Limb (tissue), 2 donors: ENCODE measurements at regions not wholly inside any gene's neighbourhood (a gene's known extent, or its start where the extent isn't known, plus 50 kb on each side); places are given as distances from the start of the nearest gene placed in this dataset.

Experiments
- DNase-seq, 2 donors: peaks; one replicate each; pipeline ENCODE4 v3.0.0-alpha.2; 2016; ENCODE audit errors: extremely low spot score in 2 of 2

GRCh38 chr12:130017591-130018449 is 114.0 kb upstream of the TMEM132D start:
- DNase-seq: peak; percentile 66 to 67

DNA sequence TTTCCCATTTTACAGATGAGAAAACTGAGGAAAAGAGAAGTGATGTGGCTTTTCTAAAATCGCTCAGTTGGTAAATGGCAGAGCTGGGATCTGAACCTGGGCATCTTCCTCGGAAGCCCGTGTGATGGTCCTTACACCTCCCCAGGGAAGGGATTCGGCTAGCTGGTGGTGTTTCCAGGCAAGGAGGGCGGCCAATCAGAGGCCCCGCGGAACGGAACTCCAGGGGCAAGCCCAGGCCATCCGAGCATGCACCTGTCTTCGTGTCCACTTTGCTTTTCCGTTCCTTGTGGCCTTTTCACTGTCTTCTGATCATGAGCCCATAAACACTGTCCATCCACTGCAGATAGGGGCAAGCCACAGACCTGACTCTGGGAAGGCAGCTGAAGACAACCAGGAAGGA is 114.8 kb upstream of the TMEM132D start:
- no peak for DNase-seq

DNA sequence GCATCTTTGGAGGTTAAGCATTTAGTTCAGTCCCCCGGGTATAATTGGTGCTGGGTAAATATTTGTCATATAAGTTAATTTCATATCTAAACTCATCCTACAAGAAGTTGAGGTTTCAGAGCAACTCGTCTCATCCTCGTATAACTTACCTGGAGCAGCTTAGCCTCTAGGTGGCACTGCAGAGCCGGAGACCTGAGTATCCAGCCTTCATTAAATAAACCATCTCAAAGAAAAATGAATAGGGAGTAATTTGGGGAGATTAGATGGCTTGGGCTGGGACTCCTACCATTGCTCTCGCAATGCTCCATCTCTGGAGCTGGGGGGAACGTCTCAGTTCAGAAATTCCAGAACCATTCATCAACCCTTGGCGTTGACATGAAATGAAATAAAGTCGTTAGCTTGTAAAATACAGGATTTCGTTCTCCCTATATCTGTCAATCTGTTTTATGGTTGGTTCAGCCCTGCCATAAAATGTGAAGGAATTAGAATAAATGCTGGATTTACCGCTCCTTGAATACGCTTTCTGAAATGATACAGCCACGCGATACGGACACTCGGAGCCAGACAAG is 122.9 kb upstream of the TMEM132D start:
- peak in 1 of 2 donors; percentile 57 for DNase-seq

DNA sequence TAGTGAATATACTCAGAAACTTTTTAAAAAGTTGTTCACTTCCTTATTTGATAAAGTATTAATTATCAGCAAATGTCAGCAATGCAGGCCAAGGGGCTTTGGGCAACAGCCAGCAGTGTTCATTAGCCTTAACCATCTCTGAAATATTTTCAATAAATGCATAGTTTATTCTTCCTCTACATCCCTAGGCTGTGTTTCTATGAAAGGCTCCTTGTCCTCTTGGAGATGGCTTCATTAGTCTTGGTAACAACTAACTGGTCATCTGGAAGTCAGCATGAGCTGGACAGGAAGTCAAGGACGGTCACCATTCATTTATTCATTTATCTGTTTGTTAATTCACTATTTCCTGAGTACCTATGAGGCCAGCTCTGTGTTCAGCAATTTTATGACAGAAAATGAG is 124.0 kb upstream of the TMEM132D start:
- no peak for DNase-seq

GRCh38 chr12:130029151-130029550 is 125.3 kb upstream of the TMEM132D start:
- no peak for DNase-seq

- DNase-seq: no peak
Measured at GRCh38 chr12:130031041-130031440, 127.2 kb upstream of the TMEM132D start.

- peak; percentile 18 to 79 for DNase-seq
Measured at GRCh38 chr12:130031571-130032189, 127.9 kb upstream of the TMEM132D start.

DNA sequence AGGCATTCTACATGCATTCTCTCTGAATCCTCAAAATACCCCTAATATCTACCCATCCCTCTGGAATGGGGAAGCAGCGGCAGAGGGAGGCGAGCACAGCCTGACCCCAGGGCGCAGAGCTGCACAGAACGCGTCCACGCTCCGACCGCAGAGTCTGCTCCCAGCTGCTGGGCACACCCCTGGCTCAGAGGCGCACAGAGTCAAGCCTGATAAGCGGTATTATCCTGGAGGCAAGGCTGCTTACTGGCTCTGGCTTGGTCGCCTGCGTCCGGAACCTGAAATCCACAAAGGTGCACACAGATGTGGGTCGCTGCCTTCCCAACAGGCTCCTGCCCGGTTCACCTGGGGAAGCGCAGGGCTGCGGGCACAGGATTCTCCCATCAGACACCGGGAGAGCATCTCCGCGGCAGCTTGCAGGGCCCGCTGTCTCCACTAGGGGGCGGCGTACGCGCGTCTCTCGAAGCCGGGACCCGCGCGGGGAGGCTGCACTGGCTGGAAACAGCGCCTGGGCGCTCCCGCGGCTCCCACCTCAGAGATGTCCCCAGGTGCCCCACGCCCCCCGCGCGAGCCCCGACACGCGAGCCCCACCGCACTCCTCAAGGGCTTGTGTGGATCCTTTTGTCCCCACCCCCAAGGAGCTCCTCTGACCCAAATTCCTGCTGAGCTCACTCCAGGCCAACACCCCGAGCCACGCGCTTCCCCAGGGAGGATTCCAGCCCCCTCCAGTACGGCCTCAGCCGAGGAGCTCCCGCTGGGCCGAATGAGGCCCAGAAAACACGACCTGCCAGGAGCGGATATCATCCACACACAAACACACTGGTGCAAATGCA is 120.1 kb upstream of the FZD10 start:
- peak; percentile 18 to 90 for DNase-seq

- no peak for DNase-seq
Measured at GRCh38 chr12:130043685-130044406, 118.4 kb upstream of the FZD10 start.

GRCh38 chr12:130044991-130045621 is 117.2 kb upstream of the FZD10 start:
- DNase-seq: no peak

DNA sequence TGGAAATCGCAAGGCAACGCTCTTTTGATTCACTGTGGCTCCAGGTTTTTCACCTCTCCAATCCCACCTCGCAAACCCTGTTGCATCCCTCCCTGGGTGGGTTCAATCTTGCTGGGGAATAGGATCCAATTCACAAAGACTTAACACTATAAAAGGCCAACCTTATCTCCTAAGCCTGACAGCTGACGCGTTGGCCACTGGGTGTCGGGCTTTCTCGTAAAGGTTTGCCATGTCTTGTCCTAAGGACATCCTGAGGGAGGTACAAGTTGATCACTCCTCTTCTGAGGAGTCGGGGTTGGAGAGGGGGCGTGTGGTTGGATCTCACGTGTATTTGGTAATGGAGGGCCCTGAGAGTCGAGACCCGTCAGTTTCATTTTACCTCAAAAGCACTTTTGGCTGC is 112.6 kb upstream of the FZD10 start:
- DNase-seq: no peak

- DNase-seq: no peak
Measured at GRCh38 chr12:130051900-130052299, 110.4 kb upstream of the FZD10 start.

DNA sequence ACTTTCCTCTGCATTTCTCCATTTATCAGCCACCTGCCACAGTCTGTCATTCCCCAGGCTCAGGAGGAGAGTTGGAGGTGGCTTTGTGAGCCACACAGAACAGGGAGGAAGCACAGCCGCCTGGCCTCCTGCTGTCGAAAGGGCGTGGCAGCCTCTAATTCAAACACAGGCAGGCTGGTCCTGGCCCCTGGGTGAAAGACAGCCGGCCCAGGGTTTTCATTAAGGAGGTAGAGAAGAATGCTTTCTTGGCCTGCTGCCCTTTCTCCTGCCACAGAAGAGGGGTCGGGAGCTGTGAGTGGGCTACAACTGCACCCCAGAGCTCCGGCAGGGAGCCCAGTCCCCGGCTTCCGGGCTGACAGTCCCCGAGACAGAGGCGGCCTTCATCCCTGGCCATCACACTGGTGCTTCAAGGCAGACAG is 108.6 kb upstream of the FZD10 start:
- peak; percentile 27 to 55 for DNase-seq

GRCh38 chr12:130054803-130055202 is 107.5 kb upstream of the FZD10 start:
- no peak for DNase-seq

DNA sequence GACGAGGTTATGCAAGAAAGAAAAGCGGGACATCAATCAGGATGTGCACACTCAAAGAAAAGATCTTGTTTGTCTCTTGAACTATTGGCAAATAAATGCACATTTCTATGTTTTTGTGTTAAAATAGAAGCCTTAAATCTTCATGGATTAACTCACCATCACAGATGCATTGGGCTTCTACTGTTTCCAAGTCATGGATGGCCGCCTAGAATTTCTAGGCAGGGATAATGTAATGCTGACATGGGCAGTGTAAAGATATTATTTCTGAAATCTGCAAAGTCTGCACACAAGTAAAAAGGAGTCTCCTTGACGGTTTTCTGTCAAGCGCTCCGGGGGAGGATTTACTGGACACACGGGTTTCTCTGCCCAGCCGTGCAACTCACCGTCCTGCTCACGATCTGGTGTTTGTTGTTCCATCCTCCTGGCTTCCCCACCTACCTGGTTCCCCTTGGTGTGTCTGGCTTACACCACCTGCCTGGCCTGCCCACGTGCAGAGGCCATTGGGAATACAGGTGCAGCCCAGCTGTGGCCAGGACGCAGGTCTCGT is 103.3 kb upstream of the FZD10 start:
- DNase-seq: no peak

DNA sequence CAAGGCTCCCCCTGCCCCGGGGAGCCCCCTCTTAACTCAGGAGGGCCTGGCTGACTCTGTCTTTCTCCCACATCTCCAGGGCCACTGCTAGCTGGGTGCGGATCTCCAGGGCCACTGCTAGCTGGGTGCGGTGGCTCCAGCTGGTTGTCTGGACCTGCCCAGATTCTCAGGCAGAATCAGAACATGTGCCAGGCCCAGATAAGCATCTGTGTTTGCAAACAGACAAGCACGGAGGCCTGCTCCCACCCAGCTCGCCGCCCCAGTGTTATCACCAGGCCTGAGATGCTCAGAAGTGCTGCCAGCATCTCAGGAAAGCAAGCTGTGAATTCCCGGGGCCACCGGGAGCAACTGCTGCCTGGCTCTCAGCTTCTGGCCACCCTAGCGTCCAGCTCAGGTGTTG is 98.4 kb upstream of the FZD10 start:
- DNase-seq: no peak

DNA sequence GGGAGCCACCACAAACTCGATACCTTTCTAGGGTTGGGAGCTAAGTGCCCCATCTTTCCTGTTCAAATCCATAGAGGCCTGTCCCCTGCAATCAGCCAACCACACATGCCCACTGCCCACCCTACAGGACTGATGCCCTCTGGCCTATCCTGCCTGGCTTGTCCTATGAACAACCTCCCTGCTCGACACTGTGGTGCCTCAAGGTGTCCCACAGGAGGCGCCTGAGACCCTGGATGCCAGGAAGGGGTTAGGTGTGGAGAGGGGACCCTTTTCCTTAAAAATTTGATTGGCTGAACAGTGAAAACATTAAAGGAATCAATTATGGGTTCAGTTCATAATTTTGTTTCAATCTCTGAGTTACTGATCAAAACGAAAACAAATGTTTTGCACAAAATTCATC is 97.3 kb upstream of the FZD10 start:
- DNase-seq: no peak

DNA sequence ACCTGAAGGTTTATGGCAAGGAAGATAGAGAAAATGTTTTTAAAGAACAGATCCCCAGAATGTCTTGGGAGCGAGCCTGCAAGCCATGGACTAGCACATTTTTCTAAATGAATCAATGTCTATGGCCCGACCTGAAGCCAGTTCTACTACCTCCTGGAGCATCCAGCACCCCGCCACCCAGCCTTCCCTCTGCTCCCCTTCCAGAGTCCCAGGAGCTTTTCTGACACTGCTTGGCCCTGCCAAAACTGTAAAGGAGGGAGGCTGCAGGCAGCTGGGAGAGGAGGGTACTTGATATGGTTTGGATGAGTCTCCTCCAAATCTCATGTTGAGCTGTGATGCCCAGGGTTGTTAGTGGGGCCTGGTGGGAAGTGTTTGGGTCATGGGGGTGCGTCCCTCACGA is 95.5 kb upstream of the FZD10 start:
- DNase-seq: no peak

DNA sequence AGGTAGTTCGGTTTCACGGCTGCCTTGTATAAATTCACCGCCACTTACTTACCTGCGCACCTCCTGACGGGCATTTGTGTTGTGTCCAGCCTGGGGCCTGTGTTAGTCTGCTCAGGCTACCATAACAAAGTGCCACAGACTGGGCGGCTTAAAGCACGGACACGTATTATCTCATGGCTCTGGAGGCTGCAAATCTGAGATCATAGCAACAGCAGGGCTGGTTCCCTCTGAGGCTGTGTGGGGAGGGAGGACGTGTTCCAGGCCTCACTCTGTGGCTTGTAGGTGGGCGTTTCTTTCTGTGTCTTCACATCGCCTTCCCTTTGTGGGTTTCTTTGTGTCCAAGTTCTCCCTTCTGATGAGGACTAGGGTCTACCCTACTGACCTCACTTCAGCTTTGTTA is 93.5 kb upstream of the FZD10 start:
- DNase-seq: no peak

DNA sequence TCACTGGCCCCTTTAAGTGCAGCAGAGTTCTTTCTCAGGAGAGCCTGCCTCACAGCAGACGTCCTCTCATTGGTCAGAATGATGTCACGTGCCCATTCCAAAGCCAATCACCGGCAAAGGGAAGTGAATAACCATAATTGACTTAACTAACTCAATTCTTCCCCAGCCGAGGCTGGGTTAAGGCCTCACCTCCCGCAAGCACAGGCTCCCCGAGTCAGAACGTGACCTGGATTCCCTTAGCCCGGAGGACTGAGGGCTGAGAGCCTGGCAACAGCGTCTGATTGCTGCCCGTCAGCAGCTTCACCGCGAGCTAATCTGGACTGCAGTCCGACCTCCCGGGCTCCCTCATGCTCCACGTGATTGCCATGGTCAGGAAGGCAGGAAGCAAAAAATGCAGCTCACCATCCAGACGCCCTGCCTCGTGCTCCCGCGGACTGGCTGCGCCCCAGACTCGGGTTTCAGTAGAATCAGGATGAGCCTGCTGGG is 92.1 kb upstream of the FZD10 start:
- peak; percentile 30 to 60 for DNase-seq
